GM12864 (cell line): ENCODE measurements at regions not wholly inside any gene's neighbourhood (a gene's known extent, or its start where the extent isn't known, plus 50 kb on each side); places are given as distances from the start of the nearest gene placed in this dataset.

Source experiments
- DNase-seq: peaks from one replicate; pipeline ENCODE4 v3.0.0-alpha.2; 2011; ENCODE audit warnings: low read depth
- H3K4me3 ChIP-seq: 2 replicates; pipeline ENCODE4 v1.5.1; 2011; ENCODE audit warnings: mild to moderate bottlenecking, low read depth, low read length, control low read depth
- TF ChIP-seq, protein P1 (sequence below): IDR thresholded peaks from 2 replicates; pipeline ENCODE4 v1.5.1; 2011; ENCODE audit warnings: low read depth, mild to moderate bottlenecking, moderate library complexity, low read length, control low read depth, inconsistent platforms; ENCODE audit errors: missing control alignments

DNA sequence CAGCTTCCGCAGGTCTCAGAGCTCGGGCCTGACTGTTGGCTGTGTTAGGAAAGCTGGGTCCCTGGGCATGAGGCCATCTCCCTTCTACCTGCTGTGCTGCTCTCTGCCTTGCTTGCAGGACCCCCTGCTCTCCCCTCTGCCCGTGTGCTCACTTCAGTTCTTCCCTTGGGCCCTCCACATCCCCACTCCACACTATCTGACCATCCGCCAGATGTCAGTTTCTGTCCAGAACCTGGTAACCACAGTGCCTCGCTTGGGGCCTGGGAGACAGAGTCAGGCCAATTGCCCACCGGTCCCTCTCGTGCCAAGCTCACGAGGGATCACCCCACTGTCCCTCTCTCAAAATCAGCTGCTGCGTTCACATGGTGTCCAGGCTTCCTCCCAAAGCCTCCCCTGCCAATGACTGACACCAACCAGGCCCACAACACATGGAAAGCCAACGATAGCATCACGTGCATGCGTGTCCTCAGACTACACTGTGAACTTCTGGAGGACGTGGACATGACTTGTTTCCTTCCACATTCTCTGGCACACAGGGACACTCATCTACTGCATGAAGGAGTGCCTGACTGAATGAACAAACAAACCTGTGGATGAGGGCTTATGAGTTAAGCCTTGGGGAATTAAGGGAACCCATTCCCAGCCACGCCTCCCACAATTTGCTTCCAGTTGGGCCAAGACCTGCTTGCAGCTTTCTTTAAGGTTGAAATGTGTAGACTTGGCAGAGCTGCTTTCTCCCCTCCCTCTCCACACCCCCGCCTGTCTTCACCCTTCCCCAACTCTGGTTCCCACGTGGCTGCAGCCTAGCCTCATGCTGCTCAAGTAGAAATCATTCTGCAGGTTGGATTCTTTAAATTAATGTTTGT, 72.5 kb upstream of the ZNF423 start:
- no peak overlapping the region for H3K4me3 ChIP-seq
- DNase-seq = no peak
- TF ChIP-seq, protein P1, sequence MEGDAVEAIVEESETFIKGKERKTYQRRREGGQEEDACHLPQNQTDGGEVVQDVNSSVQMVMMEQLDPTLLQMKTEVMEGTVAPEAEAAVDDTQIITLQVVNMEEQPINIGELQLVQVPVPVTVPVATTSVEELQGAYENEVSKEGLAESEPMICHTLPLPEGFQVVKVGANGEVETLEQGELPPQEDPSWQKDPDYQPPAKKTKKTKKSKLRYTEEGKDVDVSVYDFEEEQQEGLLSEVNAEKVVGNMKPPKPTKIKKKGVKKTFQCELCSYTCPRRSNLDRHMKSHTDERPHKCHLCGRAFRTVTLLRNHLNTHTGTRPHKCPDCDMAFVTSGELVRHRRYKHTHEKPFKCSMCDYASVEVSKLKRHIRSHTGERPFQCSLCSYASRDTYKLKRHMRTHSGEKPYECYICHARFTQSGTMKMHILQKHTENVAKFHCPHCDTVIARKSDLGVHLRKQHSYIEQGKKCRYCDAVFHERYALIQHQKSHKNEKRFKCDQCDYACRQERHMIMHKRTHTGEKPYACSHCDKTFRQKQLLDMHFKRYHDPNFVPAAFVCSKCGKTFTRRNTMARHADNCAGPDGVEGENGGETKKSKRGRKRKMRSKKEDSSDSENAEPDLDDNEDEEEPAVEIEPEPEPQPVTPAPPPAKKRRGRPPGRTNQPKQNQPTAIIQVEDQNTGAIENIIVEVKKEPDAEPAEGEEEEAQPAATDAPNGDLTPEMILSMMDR = no peak

DNA sequence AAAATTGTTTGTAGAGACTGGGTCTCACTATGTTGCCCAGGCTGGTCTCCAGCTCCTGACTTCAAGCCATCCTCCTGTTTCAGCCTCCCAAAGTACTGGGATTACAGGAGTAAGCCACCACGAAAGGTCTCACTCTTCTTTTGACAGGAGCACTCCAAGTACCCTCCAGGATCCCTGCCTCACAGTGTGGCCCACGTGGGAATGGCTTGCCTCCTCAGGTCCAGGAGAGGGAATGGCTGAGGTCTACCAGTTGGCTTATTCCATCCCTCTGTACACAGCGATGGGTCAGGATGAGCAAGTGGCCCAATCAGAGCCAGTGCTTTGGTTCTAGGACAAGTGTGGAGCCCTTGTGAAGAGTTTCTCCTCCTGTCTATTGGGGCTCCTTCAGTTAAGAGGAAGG, 73.7 kb upstream of the ZNF423 start:
- H3K4me3 ChIP-seq = no peak overlapping the region
- no peak for DNase-seq
- TF ChIP-seq, protein P1 = no peak

DNA sequence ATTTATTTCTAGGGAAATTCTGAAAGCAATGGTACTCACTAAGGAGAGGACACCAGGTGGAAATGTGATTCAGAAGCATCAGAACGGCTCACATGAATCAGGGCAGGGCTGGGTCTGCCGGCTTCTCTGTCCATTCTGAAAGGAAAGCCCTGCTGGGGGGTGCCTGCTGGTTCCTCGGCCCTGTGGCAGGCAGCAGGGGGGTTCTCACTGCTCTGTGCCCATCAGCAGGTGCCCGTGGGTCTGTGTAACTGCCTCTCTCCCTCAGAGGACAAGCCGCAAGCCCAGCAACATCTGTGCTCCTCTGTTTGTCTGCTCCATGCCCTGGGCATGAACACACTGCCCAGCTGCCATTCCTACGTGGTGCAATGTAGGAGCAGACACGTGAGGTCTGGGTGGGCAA, 74.9 kb upstream of the ZNF423 start:
- no peak overlapping the region for H3K4me3 ChIP-seq
- TF ChIP-seq, protein P1 = no peak
- DNase-seq = no peak

DNA sequence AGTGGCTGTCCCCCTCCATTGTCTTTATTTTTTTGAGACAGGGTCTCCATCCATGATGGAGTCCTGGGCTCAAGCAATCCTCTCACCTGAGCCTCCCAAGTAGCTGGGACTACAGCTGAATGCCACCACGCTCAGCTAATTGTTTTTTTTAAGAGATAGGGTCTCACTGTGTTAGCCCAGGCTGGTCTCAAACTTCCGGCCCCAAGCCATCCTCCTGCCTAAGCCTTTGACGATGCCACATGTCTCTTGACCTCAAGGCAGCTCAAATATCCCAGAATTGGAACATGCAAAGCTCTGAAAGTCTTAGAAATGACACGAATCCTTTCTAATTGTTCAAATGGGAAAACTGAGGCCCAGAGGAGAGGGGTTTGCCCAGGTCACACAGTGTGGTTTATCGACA, 75.4 kb upstream of the ZNF423 start:
- TF ChIP-seq, protein P1 = no peak
- no peak for DNase-seq
- H3K4me3 ChIP-seq = no peak overlapping the region

DNA sequence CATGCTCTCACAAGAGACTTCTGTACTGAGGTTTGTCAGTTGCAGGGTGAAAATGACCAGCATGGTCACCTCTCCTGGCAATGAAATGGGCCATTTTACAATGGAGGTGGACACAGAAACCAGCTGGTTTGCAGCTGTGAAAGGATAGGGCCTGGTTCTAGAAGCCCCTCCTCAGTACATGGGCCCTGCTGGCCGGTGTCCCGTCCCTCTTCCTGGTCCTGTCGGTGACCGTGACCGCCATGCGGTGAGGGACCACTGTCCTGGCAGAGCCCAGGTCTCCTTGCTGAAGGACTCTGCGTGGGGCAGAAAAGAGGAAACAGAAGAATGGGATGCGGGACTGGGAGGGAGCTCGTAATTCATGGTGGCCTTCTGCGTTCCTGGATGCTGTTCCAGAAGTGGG, 76.0 kb upstream of the ZNF423 start:
- TF ChIP-seq, protein P1 = no peak
- H3K4me3 ChIP-seq = no peak overlapping the region
- DNase-seq = no peak

DNA sequence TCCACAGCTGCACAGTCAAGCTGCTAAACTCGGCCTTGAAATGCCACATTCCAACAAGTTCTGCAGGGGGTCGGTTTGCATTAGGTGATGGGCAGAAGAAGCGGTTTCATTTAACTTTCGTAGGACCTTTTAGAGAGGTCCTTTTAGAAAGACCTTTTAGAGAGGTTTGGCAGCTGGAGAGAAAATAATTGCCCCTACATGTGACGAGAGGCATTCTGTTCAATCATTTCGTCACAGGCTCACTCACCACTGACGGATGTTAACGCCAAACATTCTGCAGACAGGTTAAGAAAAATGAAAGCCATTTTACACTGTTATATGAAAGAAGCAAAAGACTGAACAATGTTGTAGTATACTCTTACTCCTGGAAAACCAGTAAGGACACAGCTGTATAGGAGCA, 76.5 kb upstream of the ZNF423 start:
- TF ChIP-seq, protein P1 = no peak
- H3K4me3 ChIP-seq = no peak overlapping the region
- DNase-seq = no peak

DNA sequence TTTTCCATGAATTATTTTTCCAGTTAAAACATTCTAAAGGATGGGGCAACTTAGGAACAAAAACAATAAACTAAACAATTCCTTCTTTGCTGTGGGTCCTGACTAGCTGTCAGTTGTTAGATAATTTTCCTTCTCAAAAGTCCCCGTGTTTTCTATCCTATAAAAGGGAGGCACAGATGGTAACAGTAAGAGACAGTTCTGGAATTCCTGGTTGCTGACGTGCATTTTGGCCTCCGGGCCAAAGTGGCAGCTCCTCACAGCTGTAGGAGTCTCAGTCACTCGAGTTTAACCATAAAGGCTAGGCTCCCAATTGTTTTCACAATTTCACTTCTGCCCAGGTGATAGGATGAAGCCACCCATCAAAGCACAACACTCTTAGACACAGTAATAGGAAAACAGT, 77.0 kb upstream of the ZNF423 start:
- TF ChIP-seq, protein P1 = no peak
- DNase-seq = no peak
- no peak overlapping the region for H3K4me3 ChIP-seq
